Transverse colon (tissue), 4 donors: ENCODE measurements at regions not wholly inside any gene's neighbourhood (a gene's known extent, or its start where the extent isn't known, plus 50 kb on each side); places are given as distances from the start of the nearest gene placed in this dataset.
A peak's percentile ranks its signal among the peaks of the same experiment; 100 is the strongest.

Experiments
- DNase-seq: peaks from one replicate; pipeline ENCODE4 v3.0.0-alpha.2; 2019
- H3K27ac ChIP-seq, 4 donors: fragments of 200-600 bp; sonication (generic); 2 replicates each; pipeline ENCODE4 v1.5.1; 2016 to 2018; ENCODE audit warnings: inconsistent platforms in 4 of 4
- H3K27me3 ChIP-seq: fragments of 200-600 bp; sonication (generic); 2 replicates; pipeline ENCODE4 v1.5.1; 2017; ENCODE audit warnings: inconsistent platforms
- H3K36me3 ChIP-seq, 4 donors: fragments of 200-600 bp; sonication (generic); 2 replicates each; pipeline ENCODE4 v1.5.1; 2017 to 2019; ENCODE audit warnings: inconsistent platforms in 4 of 4
- H3K4me1 ChIP-seq, 4 donors: fragments of 200-600 bp; sonication (generic); 2 replicates each; pipeline ENCODE4 v1.5.1; 2017 to 2020; ENCODE audit warnings: inconsistent platforms in 4 of 4
- H3K4me3 ChIP-seq, 4 donors: fragments of 200-600 bp; sonication (generic); 1 replicate in 1 of 4; 2 replicates in 3 of 4; pipeline versions ENCODE4 v1.5.1 to v1.6.1; 2017 to 2019; ENCODE audit warnings: inconsistent platforms in 4 of 4
- H3K9me3 ChIP-seq, 2 donors: fragments of 200-600 bp; sonication (generic); 2 replicates each; pipeline ENCODE4 v1.5.1; 2017 to 2019; ENCODE audit warnings: inconsistent platforms in 2 of 2
- EP300 ChIP-seq: sonication (generic); formaldehyde crosslinking; IDR thresholded peaks from one replicate; pipeline ENCODE4 v1.6.1; 2017; ENCODE audit warnings: antibody characterized with exemption, low read depth
- POLR2A ChIP-seq: fragments of 450-650 bp; IDR thresholded peaks from one replicate; pipeline ENCODE4 v1.6.1; 2016; ENCODE audit warnings: antibody characterized with exemption, mild to moderate bottlenecking, moderate library complexity
- POLR2AphosphoS5 ChIP-seq, 3 donors: sonication (generic); formaldehyde crosslinking; IDR thresholded peaks; one replicate each; pipeline ENCODE4 v1.6.1; 2016; ENCODE audit warnings: antibody characterized with exemption in 3 of 3
- WGBS, 2 donors: methylation state at CpG; one replicate each; pipeline ENCODE4 v1.1.5; 2018; ENCODE audit warnings: low coverage in 1 of 2; 5-methylcytosine and 5-hydroxymethylcytosine counted together
- in situ Hi-C, 4 donors: fragments of 200-750 bp; cut with MboI; loops; one replicate each; pipeline versions ENCODE4 v1.15.0 to v1.15.1; 2017; ENCODE audit warnings: low sequenced_read_pairs in 3 of 4, low pct_ligation_motif_present in 1 of 4, low pct_unique_long_range_greater_than_20kb in 1 of 4
- intact Hi-C: fragments of 100-400 bp; cut with DNase I; formaldehyde crosslinking; loops from one replicate; pipeline ENCODE4 v1.15.1; 2023; ENCODE audit warnings: low total_unique reads
- TF ChIP-seq, protein P1 (sequence below), 5 experiments: fragments of 200-600 bp in 3 of 5; fragments of 450-650 bp in 2 of 5; sonication (generic) in 3 of 5; IDR thresholded peaks; 1 replicate in 2 of 5; 2 replicates in 3 of 5; pipeline ENCODE4 v1.5.1; 2016 to 2017; ENCODE audit warnings: antibody characterized with exemption in 5 of 5, inconsistent platforms in 3 of 5, mild to moderate bottlenecking in 2 of 5, moderate library complexity in 1 of 5

DNA sequence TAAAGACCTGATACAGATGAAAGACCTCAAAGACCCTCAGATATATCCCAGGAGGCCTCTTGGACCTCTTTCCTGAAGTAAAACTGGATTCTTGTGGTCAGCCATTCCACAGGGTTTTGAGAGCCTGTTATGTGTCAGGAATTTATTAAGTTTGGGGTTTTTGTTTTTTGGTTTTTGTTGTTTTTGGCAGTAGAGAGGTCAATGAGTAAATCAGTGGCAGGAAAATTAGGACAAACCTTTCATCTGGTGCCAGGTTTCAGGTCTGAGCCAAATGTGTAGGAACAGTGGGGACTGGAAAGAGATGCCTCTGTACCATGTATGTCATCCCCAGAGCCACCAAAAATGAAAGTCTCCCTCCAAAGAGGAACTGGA, 520.4 kb upstream of the MDFIC2 start:
- TF ChIP-seq, protein P1, sequence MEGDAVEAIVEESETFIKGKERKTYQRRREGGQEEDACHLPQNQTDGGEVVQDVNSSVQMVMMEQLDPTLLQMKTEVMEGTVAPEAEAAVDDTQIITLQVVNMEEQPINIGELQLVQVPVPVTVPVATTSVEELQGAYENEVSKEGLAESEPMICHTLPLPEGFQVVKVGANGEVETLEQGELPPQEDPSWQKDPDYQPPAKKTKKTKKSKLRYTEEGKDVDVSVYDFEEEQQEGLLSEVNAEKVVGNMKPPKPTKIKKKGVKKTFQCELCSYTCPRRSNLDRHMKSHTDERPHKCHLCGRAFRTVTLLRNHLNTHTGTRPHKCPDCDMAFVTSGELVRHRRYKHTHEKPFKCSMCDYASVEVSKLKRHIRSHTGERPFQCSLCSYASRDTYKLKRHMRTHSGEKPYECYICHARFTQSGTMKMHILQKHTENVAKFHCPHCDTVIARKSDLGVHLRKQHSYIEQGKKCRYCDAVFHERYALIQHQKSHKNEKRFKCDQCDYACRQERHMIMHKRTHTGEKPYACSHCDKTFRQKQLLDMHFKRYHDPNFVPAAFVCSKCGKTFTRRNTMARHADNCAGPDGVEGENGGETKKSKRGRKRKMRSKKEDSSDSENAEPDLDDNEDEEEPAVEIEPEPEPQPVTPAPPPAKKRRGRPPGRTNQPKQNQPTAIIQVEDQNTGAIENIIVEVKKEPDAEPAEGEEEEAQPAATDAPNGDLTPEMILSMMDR (IDR thresholded peaks at IDR 0.05): no peak
- TF ChIP-seq POLR2AphosphoS5 (IDR thresholded peaks at IDR 0.05) (no peak), POLR2A (no peak), EP300 (no peak)
- intact Hi-C loops (loop anchor here (10.0 kb wide), 1 partner anchor 1952 kb away; no protein-coding TSS in a partner anchor), in situ Hi-C loops (no loop called here)
- Histone ChIP-seq H3K4me3 (no peak overlapping the region), H3K4me1 (no peaks in the 10 kb centered on the region), H3K27me3 (no peaks in the 10 kb centered on the region), H3K9me3 (no peaks in the 10 kb centered on the region), H3K36me3 (no peaks in the 10 kb centered on the region), H3K27ac (peak overlapping the region in 2 of 4 donors; percentile 7 to 37)
- no peak for DNase-seq

DNA sequence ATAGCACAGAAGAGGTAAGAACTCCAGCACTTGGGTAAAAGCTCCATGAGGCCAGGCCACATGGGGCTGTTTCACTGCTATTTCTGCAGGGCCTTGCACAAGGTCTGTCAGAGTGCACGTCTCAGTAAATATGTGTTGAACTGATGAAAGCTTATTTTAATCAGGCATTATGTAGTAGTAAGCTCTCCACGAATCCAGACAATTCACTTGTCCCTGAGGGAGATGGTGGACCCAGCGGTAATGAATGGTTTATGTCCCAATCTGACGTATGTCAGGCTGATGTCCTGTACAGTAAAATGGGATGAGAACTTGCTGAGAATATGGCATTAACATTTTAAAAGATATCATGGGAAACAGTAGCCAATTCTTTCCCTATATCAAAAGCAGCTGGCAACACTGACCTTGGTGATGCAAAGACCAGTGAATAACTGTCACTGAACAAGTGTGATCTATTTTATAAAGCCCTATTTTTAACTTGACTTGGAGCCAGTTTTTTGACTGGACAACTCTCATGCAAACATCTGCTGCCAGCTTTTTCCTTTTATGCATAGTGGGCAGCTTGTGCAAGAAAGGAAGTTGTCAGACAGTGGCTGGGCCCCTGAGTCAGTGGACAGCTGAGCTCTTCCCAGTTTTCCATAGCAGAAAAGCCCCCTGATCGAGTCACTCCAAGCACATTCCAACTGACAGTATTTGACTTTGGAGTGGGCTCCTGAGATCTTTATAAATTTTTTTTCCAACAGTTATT, 519.8 kb upstream of the MDFIC2 start:
- H3K27ac ChIP-seq: peak overlapping the region in 2 of 4 donors; percentile 7 to 37
- H3K27me3 ChIP-seq: no peaks in the 10 kb centered on the region
- 70 to 73% methylated on average over 3 to 5 of the region's 5 CpGs for WGBS, 2 donors
- no peaks in the 10 kb centered on the region for H3K4me1 ChIP-seq
- TF ChIP-seq POLR2AphosphoS5 (IDR thresholded peaks at IDR 0.05) (no peak), EP300 (no peak), POLR2A (no peak)
- TF ChIP-seq, protein P1 (IDR thresholded peaks at IDR 0.05): no peak
- DNase-seq: no peak
- intact Hi-C loops: loop anchor here (10.0 kb wide), 1 partner anchor 1953 kb away; no protein-coding TSS in a partner anchor
- no peaks in the 10 kb centered on the region for H3K9me3 ChIP-seq
- no peak overlapping the region for H3K4me3 ChIP-seq
- in situ Hi-C loops: no loop called here
- H3K36me3 ChIP-seq: no peaks in the 10 kb centered on the region

DNA sequence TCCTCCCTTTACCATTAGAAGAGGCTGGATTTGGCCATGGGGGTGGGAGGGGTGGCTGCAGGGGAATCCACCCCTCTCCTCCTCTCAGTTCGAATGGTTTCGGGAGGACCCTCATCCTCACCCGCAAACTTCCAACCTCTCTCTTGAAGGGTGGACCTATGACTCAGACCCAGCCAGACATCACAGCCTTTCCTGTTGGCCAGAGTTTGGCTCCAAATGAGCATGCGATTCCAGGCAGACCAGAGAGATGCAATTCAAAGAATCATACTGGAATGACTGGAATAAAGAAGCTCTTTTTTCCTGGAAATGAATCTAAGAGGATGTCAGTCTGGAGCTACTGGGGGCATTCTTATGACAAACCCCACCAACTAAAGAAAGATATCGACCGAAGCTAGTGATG, 516.7 kb upstream of the MDFIC2 start:
- WGBS, 2 donors: 67 to 100% methylated on average over 2 to 6 of the region's 6 CpGs
- Histone ChIP-seq H3K9me3 (no peaks in the 10 kb centered on the region), H3K4me3 (no peak overlapping the region), H3K36me3 (no peaks in the 10 kb centered on the region), H3K4me1 (no peaks in the 10 kb centered on the region), H3K27ac (no peak overlapping the region), H3K27me3 (no peaks in the 10 kb centered on the region)
- TF ChIP-seq POLR2A: no peak
- TF ChIP-seq POLR2AphosphoS5 (IDR thresholded peaks at IDR 0.05): no peak
- TF ChIP-seq, protein P1 (IDR thresholded peaks at IDR 0.05): no peak
- TF ChIP-seq EP300: no peak
- DNase-seq: no peak
- in situ Hi-C loops: no loop called here
- intact Hi-C loops: no loop called here

DNA sequence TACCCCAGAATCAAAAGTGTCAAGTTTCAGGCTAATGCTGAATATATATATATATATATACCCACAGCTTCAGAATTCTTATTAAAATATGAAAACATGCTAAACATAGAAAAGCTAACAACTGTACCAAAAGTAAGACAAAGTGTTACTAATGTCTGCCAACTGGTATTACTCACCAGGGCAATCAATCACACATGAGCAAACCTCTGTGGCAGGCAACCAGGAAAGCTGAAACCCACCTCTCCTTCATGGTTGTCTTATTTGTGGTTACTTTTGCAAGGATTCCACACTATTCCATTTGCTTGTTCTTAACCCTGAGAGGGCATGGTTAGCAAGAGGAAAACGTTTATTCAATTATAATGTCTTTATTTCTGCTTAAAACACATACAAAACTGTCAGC, 512.3 kb upstream of the MDFIC2 start:
- in situ Hi-C loops: no loop called here
- Histone ChIP-seq H3K4me1 (no peaks in the 10 kb centered on the region), H3K9me3 (no peaks in the 10 kb centered on the region), H3K27me3 (no peaks in the 10 kb centered on the region), H3K27ac (no peak overlapping the region), H3K36me3 (no peaks in the 10 kb centered on the region), H3K4me3 (no peak overlapping the region)
- 23 to 36% methylated on average over 1 of the region's 1 CpG for WGBS, 2 donors
- DNase-seq: no peak
- TF ChIP-seq POLR2AphosphoS5 (IDR thresholded peaks at IDR 0.05): no peak
- TF ChIP-seq EP300: no peak
- intact Hi-C loops: no loop called here

GRCh38 chr3:70824078-70824477, 511.6 kb upstream of the MDFIC2 start:
- no peak overlapping the region for H3K27ac ChIP-seq
- no peak for DNase-seq
- intact Hi-C loops: no loop called here
- TF ChIP-seq POLR2AphosphoS5 (IDR thresholded peaks at IDR 0.05) (no peak), EP300 (no peak), POLR2A (no peak)
- TF ChIP-seq, protein P1 (IDR thresholded peaks at IDR 0.05): no peak
- no peaks in the 10 kb centered on the region for H3K9me3 ChIP-seq
- WGBS, 2 donors: 95% methylated on average over 2 of the region's 2 CpGs; no CpG with 5 or more reads in 1 of the 2 donors
- H3K36me3 ChIP-seq: no peaks in the 10 kb centered on the region
- in situ Hi-C loops: no loop called here
- no peaks in the 10 kb centered on the region for H3K27me3 ChIP-seq
- no peak overlapping the region for H3K4me3 ChIP-seq
- no peaks in the 10 kb centered on the region for H3K4me1 ChIP-seq
